GM20000 (cell line): ENCODE measurements at regions not wholly inside any gene's neighbourhood (a gene's known extent, or its start where the extent isn't known, plus 50 kb on each side); places are given as distances from the start of the nearest gene placed in this dataset.

ENCODE experiments used
- DNase-seq: peaks from one replicate; pipeline ENCODE4 v3.0.0; 2012; ENCODE audit warnings: low spot score
- TF ChIP-seq, protein P1 (sequence below): IDR thresholded peaks from 2 replicates; pipeline ENCODE4 v1.5.1; 2012; ENCODE audit warnings: mild to moderate bottlenecking, control low read depth; ENCODE audit errors: extremely low read depth, missing control alignments

- DNase-seq: no peak
- TF ChIP-seq, protein P1, sequence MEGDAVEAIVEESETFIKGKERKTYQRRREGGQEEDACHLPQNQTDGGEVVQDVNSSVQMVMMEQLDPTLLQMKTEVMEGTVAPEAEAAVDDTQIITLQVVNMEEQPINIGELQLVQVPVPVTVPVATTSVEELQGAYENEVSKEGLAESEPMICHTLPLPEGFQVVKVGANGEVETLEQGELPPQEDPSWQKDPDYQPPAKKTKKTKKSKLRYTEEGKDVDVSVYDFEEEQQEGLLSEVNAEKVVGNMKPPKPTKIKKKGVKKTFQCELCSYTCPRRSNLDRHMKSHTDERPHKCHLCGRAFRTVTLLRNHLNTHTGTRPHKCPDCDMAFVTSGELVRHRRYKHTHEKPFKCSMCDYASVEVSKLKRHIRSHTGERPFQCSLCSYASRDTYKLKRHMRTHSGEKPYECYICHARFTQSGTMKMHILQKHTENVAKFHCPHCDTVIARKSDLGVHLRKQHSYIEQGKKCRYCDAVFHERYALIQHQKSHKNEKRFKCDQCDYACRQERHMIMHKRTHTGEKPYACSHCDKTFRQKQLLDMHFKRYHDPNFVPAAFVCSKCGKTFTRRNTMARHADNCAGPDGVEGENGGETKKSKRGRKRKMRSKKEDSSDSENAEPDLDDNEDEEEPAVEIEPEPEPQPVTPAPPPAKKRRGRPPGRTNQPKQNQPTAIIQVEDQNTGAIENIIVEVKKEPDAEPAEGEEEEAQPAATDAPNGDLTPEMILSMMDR: no peak
Measured at GRCh38 chr11:27968461-27968860, 139.5 kb downstream of the KIF18A start.

DNA sequence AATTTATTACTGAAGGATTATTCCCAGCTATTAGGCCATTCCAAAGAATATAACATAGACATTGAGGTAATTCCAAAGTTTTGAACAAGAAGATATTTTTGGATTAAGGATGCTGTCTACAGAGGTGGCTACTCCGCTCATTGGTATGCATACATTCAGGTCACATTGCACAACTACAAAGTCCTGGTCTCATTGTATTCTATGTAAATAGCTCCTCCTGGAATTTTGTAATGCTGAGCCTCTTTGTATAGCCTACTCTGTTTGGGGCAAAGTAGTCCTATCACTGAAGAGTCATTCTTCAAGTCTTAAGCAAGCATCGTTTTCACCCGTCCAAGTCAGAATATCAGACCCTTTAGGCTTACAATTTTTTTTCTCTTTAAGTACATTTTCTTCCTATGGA is 142.4 kb downstream of the KIF18A start:
- TF ChIP-seq, protein P1: no peak
- no peak for DNase-seq

DNA sequence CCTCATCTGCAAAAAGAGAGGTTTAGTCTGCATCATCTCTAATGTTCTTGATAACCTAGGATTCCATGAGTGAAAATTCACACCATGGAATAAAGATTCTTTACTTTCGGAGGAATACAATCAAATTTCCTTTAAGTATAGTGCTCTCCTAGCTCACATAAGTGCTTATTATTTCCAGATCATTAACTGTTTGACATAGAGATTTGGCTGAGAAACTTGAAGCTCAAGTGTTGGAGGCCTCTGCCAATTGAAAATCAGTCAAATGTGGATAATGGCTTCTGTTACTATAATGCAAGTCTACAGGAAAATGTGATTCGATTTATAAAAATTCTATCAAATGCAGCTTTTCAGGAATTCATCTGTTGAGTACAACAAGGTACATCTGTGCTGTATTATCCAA is 144.6 kb downstream of the KIF18A start:
- DNase-seq: no peak
- TF ChIP-seq, protein P1: no peak

- TF ChIP-seq, protein P1: no peak
Measured at GRCh38 chr11:27949951-27950738, 157.8 kb downstream of the KIF18A start.

DNA sequence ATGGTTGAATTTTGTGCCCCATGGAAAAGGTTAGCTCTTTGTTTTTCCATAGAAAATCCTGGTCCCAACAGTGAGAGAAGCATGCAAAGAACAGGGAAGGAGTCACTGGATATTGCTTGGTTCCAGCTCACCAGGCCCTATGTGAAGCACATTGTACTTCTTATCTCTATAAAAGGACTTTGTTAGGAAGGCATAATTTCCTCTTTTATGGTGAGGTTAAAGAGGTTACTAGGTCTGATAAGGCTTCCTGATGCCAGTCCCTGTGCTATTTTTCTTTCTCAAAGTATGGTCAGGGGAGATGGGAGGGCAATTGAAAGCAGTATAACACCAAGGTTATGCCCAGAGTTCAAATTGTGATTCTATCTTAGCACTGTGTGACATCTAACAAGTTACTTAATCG is 162.6 kb downstream of the KIF18A start:
- TF ChIP-seq, protein P1: no peak
- DNase-seq: no peak

More at GRCh38 chr11:27949951-27950738, 157.8 kb downstream of the KIF18A start:
- no peak for DNase-seq

DNA sequence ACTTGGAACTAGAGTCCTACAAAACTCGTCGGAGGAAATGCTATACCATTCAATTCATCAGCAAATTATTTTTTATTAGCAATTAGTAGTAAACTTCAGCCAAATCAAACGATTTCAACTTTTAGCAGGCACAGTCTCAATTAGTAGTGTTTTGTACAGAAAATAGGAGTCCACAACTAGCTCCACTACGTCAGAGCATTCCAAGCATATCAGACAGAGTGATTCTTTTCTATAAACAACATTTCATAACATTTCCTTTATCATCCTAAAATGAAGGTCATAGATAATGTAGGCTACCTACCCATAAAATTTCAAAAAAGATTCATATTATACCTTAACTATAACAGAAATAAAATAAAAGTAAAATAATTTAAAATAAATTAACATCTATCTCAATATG is 169.9 kb downstream of the KIF18A start:
- TF ChIP-seq, protein P1: no peak
- no peak for DNase-seq

DNA sequence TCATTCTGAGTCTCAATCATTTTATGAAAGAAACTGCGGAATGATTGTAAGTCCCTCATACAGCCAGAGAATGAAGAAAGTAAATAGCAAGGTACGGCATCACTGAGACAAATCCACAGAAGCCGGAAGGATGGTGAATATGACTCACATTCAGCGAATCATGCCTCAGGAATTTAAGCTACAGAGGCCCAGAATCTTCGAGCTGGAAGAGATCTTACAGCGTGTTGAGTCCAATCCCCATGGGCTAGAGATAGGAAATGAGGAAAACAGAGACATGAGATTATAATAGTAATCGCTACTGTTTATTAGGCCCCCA is 173.2 kb downstream of the KIF18A start:
- DNase-seq: no peak
- TF ChIP-seq, protein P1: no peak
